Panc1 (cell line): ENCODE measurements at regions not wholly inside any gene's neighbourhood (a gene's known extent, or its start where the extent isn't known, plus 50 kb on each side); places are given as distances from the start of the nearest gene placed in this dataset.

Experiments
- ATAC-seq: fragments of 200-7000 bp; cut with Tn5 transposase; 2 replicates; pipeline ENCODE4 v1.9.1; 2020; ENCODE audit warnings: mild to moderate bottlenecking, moderate library complexity
- BruUV-seq: library from RNA; stranded (reverse); fragments of 400-500 nt; replicated peaks from 2 replicates; lab custom pipeline; 2021; lab: Mats Ljungman, UMichigan
- CTCF ChIA-PET: fragments of 300-600 bp; sonication (Branson Sonifier 250); formaldehyde crosslinking; loops from one replicate; lab custom pipeline; 2022; ENCODE audit warnings: antibody characterized with exemption; lab: Charles Lee
- POLR2A ChIA-PET: fragments of 300-600 bp; sonication (Branson Sonifier 250); formaldehyde crosslinking; loops from one replicate; lab custom pipeline; 2022; ENCODE audit warnings: antibody characterized with exemption; lab: Charles Lee
- DNase-seq: peaks from one replicate; pipeline ENCODE4 v3.0.0-alpha.2; 2010; ENCODE audit warnings: low read depth, low spot score
- H3K27ac ChIP-seq: 2 replicates; pipeline ENCODE4 v1.5.1; 2011; ENCODE audit warnings: mild to moderate bottlenecking, low read length, inconsistent platforms
- H3K27me3 ChIP-seq: fragments of 200-500 bp; sonication (Bioruptor generic); 2 replicates; pipeline ENCODE4 v1.6.0; 2014; ENCODE audit warnings: low read length, inconsistent platforms; ENCODE audit not compliant: control insufficient read depth, insufficient read depth
- H3K36me3 ChIP-seq: fragments of 200-500 bp; sonication (Bioruptor generic); 2 replicates; pipeline ENCODE4 v1.5.1; 2014; ENCODE audit warnings: inconsistent platforms, mild to moderate bottlenecking, low read length, moderate library complexity; ENCODE audit not compliant: control insufficient read depth, insufficient read depth
- H3K4me1 ChIP-seq: 2 replicates; pipeline ENCODE4 v1.5.1; 2011; ENCODE audit warnings: inconsistent platforms, mild to moderate bottlenecking, low read length, moderate library complexity; ENCODE audit not compliant: control insufficient read depth, insufficient read depth
- H3K4me3 ChIP-seq, 2 experiments: 2 replicates each; pipeline ENCODE4 v1.5.1; 2011 to 2012; ENCODE audit warnings: low read depth in 2 of 2, low read length in 2 of 2, mild to moderate bottlenecking in 2 of 2, inconsistent platforms in 1 of 2, moderate library complexity in 1 of 2
- H3K9me3 ChIP-seq: fragments of 200-500 bp; sonication (Bioruptor generic); 2 replicates; pipeline ENCODE4 v1.5.1; 2014; ENCODE audit warnings: low read depth, mild to moderate bottlenecking, inconsistent platforms, low read length, moderate library complexity; ENCODE audit not compliant: control insufficient read depth, insufficient read depth
- CTCF ChIP-seq: fragments of 450-650 bp; IDR thresholded peaks from 2 replicates; pipeline ENCODE4 v1.5.1; 2017; ENCODE audit warnings: mild to moderate bottlenecking
- POLR2AphosphoS5 ChIP-seq: IDR thresholded peaks from 2 replicates; pipeline ENCODE4 v1.6.1; 2012; ENCODE audit warnings: mild to moderate bottlenecking, low read depth, low read length, moderate library complexity
- SIN3A ChIP-seq: IDR thresholded peaks from 2 replicates; pipeline ENCODE4 v1.6.1; 2012; ENCODE audit warnings: low read depth, mild to moderate bottlenecking, low read length, moderate library complexity, borderline replicate concordance; ENCODE audit not compliant: insufficient read depth
- TCF7L2 ChIP-seq: IDR thresholded peaks from 2 replicates; pipeline ENCODE4 v1.6.1; 2011; ENCODE audit warnings: mild to moderate bottlenecking, low read depth, low read length, inconsistent platforms
- in situ Hi-C: cut with HindIII; loops from 2 replicates; pipeline ENCODE4 v1.10.0; 2016; ENCODE audit warnings: low sequenced_read_pairs, low pct_unique_long_range_greater_than_20kb
- intact Hi-C: fragments of 100-400 bp; cut with micrococcal nuclease; formaldehyde crosslinking; loops from one replicate; pipeline ENCODE4 v1.10.0; 2022; ENCODE audit not compliant: unreplicated experiment
- TF ChIP-seq, protein P1 (sequence below), 2 experiments: IDR thresholded peaks; 2 replicates each; pipeline ENCODE4 v1.6.1; 2011 to 2012; ENCODE audit warnings: low read depth in 2 of 2, control low read depth in 1 of 2, low read length in 1 of 2, mild to moderate bottlenecking in 1 of 2, moderate library complexity in 1 of 2; ENCODE audit not compliant: insufficient read depth in 1 of 2

DNA sequence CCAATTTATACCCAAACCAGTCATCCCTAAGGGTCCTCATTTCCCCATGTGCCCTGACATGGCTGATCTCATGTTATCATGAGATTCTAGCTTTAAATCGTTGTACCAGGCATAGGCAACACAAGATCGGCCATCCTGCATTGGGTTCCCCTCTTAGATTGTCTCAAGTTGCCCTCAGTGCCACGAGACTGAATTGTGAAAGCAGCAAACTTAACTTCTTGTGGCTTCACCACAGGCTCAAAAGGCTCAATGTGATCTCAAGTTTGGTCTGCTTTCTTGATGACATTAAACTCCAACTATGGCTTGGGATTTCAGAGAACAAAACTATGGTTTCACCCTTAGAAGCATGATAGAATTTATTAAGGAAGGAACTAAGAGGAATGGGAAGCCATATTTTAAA, 168.5 kb upstream of the SYT6 start:
- Histone ChIP-seq H3K4me1 (no peaks in the 10 kb centered on the region), H3K9me3 (no peaks in the 10 kb centered on the region), H3K4me3 (no peak overlapping the region), H3K27ac (no peak overlapping the region), H3K36me3 (no peaks in the 10 kb centered on the region), H3K27me3 (no peaks in the 10 kb centered on the region)
- BruUV-seq = no TSS peak
- CTCF ChIA-PET = no interaction called here
- intact Hi-C loops (no loop called here), in situ Hi-C loops (no loop called here)
- ATAC-seq = no peak
- no peak for TF ChIP-seq SIN3A
- no peak for TF ChIP-seq TCF7L2
- no peak for TF ChIP-seq POLR2AphosphoS5
- no peak for TF ChIP-seq CTCF
- POLR2A ChIA-PET = no interaction called here
- DNase-seq = no peak

DNA sequence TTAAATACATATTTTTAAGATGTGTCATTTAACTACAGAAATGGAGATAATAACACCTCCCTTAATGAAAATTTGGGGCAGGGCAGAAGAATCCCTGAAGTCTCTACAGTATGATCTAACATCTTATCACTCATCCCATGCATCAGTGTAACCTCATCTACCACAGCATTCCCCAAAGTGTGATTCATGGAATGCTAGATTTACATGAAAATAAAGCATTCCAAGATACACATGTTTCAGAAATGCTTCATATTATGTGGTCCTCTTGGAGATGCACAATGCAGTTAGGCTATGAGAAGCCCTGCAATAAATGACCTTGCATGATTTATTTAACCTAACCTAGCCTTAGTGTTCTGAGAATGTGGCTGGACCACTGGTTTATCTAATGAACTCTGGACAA, 166.9 kb upstream of the SYT6 start:
- ATAC-seq (no peak), DNase-seq (no peak)
- Histone ChIP-seq H3K4me1 (no peaks in the 10 kb centered on the region), H3K4me3 (no peak overlapping the region), H3K9me3 (no peaks in the 10 kb centered on the region), H3K36me3 (no peaks in the 10 kb centered on the region), H3K27ac (no peak overlapping the region), H3K27me3 (no peaks in the 10 kb centered on the region)
- no TSS peak for BruUV-seq
- ChIA-PET POLR2A (no interaction called here), CTCF (no interaction called here)
- in situ Hi-C loops (no loop called here), intact Hi-C loops (no loop called here)
- TF ChIP-seq, protein P1, sequence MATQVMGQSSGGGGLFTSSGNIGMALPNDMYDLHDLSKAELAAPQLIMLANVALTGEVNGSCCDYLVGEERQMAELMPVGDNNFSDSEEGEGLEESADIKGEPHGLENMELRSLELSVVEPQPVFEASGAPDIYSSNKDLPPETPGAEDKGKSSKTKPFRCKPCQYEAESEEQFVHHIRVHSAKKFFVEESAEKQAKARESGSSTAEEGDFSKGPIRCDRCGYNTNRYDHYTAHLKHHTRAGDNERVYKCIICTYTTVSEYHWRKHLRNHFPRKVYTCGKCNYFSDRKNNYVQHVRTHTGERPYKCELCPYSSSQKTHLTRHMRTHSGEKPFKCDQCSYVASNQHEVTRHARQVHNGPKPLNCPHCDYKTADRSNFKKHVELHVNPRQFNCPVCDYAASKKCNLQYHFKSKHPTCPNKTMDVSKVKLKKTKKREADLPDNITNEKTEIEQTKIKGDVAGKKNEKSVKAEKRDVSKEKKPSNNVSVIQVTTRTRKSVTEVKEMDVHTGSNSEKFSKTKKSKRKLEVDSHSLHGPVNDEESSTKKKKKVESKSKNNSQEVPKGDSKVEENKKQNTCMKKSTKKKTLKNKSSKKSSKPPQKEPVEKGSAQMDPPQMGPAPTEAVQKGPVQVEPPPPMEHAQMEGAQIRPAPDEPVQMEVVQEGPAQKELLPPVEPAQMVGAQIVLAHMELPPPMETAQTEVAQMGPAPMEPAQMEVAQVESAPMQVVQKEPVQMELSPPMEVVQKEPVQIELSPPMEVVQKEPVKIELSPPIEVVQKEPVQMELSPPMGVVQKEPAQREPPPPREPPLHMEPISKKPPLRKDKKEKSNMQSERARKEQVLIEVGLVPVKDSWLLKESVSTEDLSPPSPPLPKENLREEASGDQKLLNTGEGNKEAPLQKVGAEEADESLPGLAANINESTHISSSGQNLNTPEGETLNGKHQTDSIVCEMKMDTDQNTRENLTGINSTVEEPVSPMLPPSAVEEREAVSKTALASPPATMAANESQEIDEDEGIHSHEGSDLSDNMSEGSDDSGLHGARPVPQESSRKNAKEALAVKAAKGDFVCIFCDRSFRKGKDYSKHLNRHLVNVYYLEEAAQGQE (IDR thresholded peaks at IDR 0.05; ENCODE audit: insufficient read depth in 1 of 2, low read depth in 2 of 2, low read length in 1 of 2) = no peak
- TF ChIP-seq TCF7L2 (no peak), POLR2AphosphoS5 (no peak), SIN3A (no peak), CTCF (no peak)
